GM18861 (cell line): ENCODE measurements at regions not wholly inside any gene's neighbourhood (a gene's known extent, or its start where the extent isn't known, plus 50 kb on each side); places are given as distances from the start of the nearest gene placed in this dataset.

ENCODE experiments used
- ATAC-seq: cut with Tn5 transposase; IDR thresholded peaks from one replicate; pipeline ENCODE4 v1.9.1; 2021; ENCODE audit not compliant: unreplicated experiment

DNA sequence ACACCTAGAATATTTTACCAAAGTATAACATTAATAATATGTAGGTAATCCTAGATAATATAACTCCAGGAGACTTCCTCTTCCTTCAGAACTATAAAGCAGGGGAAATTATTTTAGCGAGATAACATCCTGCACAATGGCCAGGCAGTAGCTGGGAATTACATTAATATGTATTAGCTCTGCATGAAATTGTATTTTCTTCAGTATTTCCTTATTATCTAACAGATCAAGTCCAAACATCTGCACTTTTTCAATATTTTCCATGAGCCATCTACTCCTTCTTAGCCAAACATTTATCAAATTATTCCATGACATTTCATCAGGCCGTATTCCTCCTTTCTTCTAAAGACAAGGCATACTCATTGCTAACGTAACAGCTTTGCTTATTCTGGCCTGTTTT, 98.8 kb upstream of the PCDH9 start:
- no peak for ATAC-seq

GRCh38 chr13:67318860-67319259, 88.7 kb upstream of the PCDH9 start:
- no peak for ATAC-seq

- no peak for ATAC-seq
These were observed 88.3 kb upstream of the PCDH9 start for GRCh38 chr13:67318398-67318797.

DNA sequence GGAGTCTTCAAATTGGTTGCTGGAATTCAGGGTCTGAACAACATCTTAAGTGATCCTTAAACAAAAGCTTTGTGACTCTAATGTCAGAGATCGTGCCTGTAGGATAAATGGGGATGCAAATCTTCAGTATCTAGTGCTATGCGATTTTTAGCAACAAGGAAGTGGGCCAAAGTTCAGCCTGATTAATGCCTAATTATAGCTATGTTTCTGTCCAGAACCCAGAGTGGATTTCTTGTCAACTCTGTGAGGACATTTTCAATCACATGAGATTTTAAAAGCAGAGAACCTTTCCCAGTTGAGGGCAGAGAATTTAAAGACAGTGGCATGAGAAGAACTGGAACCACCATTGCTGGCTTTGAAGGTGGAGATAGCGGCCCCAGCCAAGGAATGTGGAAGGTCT, 84.3 kb upstream of the PCDH9 start:
- ATAC-seq = no peak

GRCh38 chr13:67308004-67308772, 78.1 kb upstream of the PCDH9 start:
- ATAC-seq = no peak

DNA sequence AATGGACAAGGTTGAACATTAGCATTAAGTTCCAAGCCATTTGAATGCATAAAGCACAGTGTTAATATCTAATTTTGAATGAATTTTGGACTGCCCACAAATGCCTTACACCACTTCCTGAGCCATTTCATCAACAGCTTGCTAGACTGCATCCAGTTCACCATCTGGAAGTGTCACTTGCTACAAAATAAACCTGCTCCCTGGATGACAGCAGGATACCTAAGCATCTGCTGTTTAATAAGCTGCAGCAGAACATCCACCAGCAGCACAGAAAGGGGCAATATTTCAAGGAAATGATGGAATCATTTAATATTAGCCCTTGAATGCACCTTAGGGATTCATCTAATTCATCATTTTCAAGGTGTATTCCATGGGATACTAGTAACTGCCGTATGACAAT, 76.6 kb upstream of the PCDH9 start:
- ATAC-seq = no peak

DNA sequence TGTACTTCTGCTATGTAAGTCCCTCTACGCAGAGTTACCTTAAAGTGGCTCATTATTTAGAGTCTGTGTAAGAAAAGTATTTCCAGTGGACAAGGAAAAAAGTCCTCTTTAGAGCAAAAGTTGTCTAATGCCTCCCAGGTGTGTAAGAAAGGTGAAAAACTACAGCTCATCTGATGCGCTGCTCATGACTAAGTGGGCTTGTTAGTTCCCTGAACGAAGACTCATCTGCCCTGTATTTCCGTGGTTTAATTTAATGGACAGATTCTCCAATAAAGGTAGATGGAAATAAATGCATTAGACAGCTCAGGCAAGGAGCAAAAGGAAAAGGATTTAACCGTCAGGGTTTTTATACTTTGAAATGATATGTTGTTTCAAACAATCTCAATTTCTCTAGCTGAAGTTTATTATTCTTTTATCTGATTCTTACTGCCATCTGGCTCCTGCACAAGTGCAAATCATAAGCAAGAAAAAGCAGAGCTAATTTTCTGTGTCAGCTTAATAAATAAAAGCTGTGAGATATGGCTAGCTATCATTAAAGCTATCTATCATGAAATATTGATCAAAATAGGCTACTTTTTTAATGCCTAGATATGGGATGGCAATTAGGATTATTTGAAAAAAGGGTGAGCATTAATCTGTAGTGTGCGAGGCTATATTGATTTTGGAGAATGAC, 73.7 kb upstream of the PCDH9 start:
- ATAC-seq = no peak

- ATAC-seq = no peak
These were observed 69.6 kb upstream of the PCDH9 start for GRCh38 chr13:67299751-67300150.

DNA sequence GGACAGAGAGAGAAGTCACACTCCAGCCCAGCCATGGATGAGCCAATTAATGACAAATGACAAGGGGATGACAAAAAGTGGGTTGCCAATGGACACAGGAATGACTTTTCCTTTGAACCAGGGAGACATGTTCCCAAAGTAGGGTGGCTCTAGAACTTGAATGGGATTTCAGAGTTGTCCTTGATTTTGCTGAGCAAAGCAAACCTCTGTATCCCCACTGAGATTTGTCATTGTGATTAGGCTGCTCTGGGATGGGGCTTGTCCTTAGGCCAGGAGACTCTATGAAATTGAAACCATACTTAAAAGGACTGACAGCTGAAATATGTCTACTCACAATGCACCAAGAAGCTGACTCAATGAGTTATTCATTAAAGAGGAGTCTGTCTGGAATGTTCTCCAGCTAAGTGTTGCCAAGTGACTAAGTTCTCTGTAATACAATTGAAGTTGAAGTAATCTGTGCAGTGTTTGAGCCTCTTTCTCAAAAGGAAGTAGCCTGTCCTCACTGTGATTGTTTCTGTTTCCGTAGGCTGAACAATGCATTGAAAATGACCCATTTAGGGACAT, 69.0 kb upstream of the PCDH9 start:
- no peak for ATAC-seq

- no peak for ATAC-seq
These were observed 68.2 kb upstream of the PCDH9 start for GRCh38 chr13:67298297-67298696.

GRCh38 chr13:67296511-67296910, 66.4 kb upstream of the PCDH9 start:
- no peak for ATAC-seq

DNA sequence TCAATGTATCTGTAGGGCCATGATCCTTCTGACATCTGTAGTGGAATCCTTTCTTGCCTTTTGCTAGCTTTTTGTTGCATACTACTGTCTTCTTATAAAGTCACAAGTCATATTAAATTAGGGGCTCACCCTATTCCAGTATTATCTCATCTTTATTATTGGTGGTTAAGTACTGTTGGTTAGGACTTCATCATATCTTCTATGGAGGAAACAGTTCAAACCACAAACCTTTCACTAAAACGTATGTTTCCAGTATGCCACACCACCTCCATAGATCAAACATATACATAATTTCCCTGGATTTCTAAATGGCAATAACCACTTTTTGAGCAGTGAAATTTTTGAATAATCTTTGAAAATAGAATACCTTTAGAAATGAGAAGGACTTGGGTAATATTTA, 62.8 kb upstream of the PCDH9 start:
- no peak for ATAC-seq

DNA sequence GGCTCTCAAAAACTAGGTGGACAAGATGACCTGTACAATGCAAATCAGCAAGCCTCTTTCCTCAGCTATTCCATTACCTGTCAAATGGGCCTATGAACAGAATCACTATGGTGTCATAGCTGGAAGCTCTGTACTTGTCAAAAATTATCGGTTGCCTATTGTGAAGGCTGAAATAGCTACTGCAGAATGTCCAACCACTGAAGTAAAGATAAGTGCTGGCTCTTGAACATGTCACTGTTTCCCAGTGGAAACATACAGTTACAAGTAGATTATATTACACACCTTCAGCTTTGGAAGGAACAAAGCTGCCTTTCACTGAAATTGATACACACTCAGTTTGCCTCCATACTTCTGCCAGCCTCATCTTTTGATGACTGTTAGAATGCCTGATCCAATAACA, 55.5 kb upstream of the PCDH9 start:
- ATAC-seq = no peak

GRCh38 chr13:67283637-67284036, 53.5 kb upstream of the PCDH9 start:
- no peak for ATAC-seq

DNA sequence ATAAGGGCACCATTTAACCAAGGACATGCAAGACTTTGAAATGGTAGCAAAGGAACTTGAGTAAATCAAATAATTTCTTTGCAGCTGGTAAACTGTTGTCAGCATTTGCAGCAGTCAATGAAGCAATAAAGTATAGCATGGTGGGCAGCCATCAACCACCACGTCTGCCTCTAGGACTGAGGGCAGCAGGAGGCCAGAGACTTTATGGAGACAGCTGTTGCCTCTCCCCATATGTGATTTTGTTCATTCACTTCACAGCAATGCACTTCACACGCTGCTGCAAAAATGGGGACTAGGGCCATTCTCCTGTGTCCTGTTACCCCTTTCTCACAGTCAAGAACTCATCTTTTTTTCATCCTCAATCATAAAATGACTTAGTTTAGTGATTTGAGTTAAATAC, 51.3 kb upstream of the PCDH9 start:
- ATAC-seq = no peak
